GM06990 (cell line): ENCODE measurements at regions not wholly inside any gene's neighbourhood (a gene's known extent, or its start where the extent isn't known, plus 50 kb on each side); places are given as distances from the start of the nearest gene placed in this dataset.

ENCODE experiments used
- DNase-seq: peaks from one replicate; pipeline ENCODE4 v3.0.0-alpha.2; 2011; ENCODE audit not compliant: insufficient read length; ENCODE audit errors: extremely low read depth
- H3K27me3 ChIP-seq: replicated peaks from 2 replicates; pipeline ENCODE4 v1.6.0; 2011; ENCODE audit warnings: low read length; ENCODE audit not compliant: control insufficient read depth, insufficient read depth
- H3K36me3 ChIP-seq: 2 replicates; pipeline ENCODE4 v1.5.1; 2011; ENCODE audit warnings: low read length; ENCODE audit not compliant: control insufficient read depth, insufficient read depth
- H3K4me3 ChIP-seq: replicated peaks from 2 replicates; pipeline ENCODE4 v1.5.1; 2011; ENCODE audit warnings: low read depth, mild to moderate bottlenecking, control low read depth, low read length
- TF ChIP-seq, protein P1 (sequence below): IDR thresholded peaks from 2 replicates; pipeline ENCODE4 v1.5.1; 2011; ENCODE audit warnings: low read length, control low read depth, mild to moderate bottlenecking, inconsistent platforms; ENCODE audit not compliant: insufficient read depth, poor library complexity, severe bottlenecking

DNA sequence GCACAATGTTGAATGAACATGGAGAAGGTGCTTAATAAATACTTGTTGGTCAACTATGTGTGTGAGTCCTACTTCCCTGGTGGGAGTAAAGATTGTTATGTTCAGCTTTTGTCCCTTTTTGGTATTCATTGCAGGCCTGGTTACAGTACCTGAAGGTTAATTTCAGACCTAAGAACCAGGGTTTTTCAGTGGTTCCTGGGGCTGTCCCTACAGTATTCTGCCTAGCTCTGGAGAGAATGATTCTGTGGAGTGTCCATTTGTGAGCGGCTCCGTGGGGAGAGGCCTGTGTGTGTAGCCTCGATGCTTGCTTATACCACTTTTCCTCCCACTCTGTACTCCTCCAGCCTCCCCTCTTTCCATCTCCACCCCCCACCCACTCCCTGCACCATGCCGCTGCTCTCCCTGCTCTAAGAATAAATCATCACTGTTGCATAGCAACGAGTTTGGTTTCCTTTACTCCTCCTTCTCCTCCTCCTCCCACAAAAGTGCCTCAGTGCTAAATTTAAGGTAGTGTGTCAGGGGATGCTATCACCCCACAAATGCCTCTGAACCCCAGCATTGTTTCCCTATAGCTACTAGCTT is 150.6 kb upstream of the ROPN1 start:
- H3K27me3 ChIP-seq = no peaks in the 10 kb centered on the region

DNA sequence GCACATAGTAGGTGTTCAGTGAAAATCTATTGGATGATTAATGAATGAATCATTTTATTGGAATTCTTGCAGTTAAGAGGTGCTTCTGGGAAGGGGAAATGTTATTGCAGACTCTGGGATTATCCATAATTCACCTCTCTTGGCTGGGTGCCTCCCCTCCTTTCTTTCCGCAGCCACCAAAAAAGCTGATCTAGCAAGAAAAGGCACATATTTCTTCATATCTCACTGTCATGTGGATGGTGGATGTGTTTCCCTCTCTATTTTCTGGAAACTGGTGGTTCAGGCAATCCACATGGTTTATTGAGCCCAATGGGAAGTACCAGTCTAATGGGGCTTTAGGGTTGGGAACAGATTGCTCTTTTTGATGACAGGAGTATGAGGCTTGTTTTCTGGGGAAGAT is 151.1 kb upstream of the ROPN1 start:
- Histone ChIP-seq H3K4me3 (no peak overlapping the region), H3K27me3 (no peaks in the 10 kb centered on the region), H3K36me3 (no peaks in the 10 kb centered on the region)
- TF ChIP-seq, protein P1, sequence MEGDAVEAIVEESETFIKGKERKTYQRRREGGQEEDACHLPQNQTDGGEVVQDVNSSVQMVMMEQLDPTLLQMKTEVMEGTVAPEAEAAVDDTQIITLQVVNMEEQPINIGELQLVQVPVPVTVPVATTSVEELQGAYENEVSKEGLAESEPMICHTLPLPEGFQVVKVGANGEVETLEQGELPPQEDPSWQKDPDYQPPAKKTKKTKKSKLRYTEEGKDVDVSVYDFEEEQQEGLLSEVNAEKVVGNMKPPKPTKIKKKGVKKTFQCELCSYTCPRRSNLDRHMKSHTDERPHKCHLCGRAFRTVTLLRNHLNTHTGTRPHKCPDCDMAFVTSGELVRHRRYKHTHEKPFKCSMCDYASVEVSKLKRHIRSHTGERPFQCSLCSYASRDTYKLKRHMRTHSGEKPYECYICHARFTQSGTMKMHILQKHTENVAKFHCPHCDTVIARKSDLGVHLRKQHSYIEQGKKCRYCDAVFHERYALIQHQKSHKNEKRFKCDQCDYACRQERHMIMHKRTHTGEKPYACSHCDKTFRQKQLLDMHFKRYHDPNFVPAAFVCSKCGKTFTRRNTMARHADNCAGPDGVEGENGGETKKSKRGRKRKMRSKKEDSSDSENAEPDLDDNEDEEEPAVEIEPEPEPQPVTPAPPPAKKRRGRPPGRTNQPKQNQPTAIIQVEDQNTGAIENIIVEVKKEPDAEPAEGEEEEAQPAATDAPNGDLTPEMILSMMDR = no peak
- DNase-seq = no peak

More for the DNA sequence above, 150.6 kb upstream of the ROPN1 start:
- DNase-seq = no peak
- H3K4me3 ChIP-seq = no peak overlapping the region
- H3K36me3 ChIP-seq = no peaks in the 10 kb centered on the region
- TF ChIP-seq, protein P1 = no peak

GRCh38 chr3:124144035-124144814 is 152.3 kb upstream of the ROPN1 start:
- TF ChIP-seq, protein P1 = no peak
- no peaks in the 10 kb centered on the region for H3K27me3 ChIP-seq

GRCh38 chr3:124147429-124147828 is 155.5 kb upstream of the ROPN1 start:
- DNase-seq = no peak
- H3K4me3 ChIP-seq = no peak overlapping the region
- H3K36me3 ChIP-seq = no peaks in the 10 kb centered on the region
- TF ChIP-seq, protein P1 = no peak
- H3K27me3 ChIP-seq = no peaks in the 10 kb centered on the region

More at GRCh38 chr3:124144035-124144814, 152.3 kb upstream of the ROPN1 start:
- DNase-seq = no peak
- no peaks in the 10 kb centered on the region for H3K36me3 ChIP-seq
- H3K4me3 ChIP-seq = no peak overlapping the region

DNA sequence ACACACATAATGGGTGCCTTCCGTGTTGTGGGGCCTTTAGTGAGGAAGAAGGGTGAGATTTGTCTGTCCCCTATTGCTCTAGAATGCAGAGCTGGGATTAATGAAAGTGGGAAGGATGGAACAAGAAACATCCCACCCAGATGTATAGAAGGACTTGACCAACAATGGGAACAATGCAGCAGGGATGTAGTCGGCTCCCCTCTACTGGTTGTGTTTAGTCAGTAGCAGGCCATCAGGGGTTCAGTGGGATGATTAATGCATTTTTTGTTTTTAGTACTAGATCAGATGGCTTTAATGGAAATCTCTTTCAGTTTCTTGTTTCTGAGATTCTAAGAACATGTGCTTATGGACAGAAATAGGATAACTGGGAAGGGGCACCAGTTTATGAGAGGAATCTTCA is 156.0 kb upstream of the ROPN1 start:
- TF ChIP-seq, protein P1 = no peak
- Histone ChIP-seq H3K4me3 (no peak overlapping the region), H3K27me3 (no peaks in the 10 kb centered on the region), H3K36me3 (no peaks in the 10 kb centered on the region)
- DNase-seq = no peak
